GM04503 (cell line): ENCODE measurements at regions not wholly inside any gene's neighbourhood (a gene's known extent, or its start where the extent isn't known, plus 50 kb on each side); places are given as distances from the start of the nearest gene placed in this dataset.
"Not testable (repeated sequence)": the region's sequence is repeated elsewhere in the genome, so short reads cannot be mapped to it uniquely, and the experiment has no call there.

Source experiments
- DNase-seq: peaks from one replicate; pipeline ENCODE4 v3.0.0-alpha.2; 2012; ENCODE audit warnings: low read depth

DNA sequence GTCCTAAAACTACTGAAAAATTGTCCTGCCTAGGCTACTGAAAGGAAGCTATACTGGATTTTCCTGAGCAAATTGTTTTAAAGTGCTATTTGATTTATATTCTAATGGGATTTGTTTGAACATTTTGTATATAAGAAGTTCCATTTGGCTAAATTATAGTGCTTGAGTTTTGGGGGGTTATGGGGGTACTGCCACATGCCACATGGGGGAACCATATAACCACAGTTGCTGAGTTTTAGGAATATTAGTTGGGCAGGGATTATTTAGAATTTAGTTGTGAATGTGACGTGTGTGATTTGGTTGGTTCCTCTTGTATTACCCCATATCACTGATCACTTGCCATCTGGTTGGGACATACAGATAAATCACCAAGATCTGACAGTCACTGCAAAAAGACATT, 224.5 kb upstream of the TAPT1 start:
- DNase-seq, result no peak

DNA sequence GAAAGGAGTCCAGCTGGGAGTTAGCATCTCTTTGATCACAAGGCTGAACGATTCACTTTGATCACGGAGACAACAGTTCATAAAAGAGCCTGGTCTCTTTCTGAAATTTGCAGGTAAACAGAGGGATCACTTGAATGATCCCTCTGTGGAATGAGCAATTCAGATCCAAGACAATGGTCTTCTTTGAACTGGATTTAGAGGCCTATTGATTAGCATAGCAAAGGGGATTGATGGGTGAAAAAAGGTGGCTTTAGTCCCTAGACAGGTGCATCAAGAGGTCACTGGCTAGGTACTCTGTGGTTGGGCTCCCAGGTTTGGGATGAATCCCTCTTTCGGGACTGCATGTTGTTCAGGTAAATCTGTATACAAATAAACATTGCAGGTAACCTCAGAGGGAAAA, 223.8 kb upstream of the TAPT1 start:
- DNase-seq, result no peak

GRCh38 chr4:16449406-16449805, 223.1 kb upstream of the TAPT1 start:
- DNase-seq, result no peak

- DNase-seq, result no peak
Observed at GRCh38 chr4:16448241-16448840, 222.1 kb upstream of the TAPT1 start.

DNA sequence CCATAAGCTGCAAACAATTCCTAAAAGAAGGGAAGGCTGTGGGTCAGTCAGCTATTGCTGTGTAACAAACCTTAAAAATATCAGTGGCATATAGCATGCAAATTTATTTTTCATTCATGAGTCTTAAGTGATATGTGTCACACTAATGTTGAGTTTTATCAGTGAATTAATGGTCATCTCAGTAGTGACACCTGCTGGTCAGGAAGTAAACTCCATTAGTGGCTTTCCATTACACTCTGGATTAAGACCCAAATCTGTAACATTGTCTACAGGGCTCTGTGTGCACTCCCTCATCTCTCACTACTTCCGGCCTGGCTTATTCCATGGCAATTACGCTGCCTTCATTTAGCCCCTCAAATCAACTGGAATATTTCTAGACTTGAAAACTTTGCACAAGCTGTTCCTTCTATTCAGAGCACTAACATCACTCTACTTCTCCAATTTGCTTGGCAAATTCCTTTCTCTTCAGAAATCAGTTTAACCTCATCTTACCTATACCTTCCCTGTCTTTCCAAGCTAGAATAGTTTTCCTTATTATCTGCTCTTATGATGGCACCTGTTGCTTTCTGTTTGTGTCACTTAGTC, 217.3 kb upstream of the TAPT1 start:
- DNase-seq, result no peak

GRCh38 chr4:16442296-16442695, 216.0 kb upstream of the TAPT1 start:
- no peak for DNase-seq

- DNase-seq, result no peak
Observed at GRCh38 chr4:16439768-16440167, 213.5 kb upstream of the TAPT1 start.

DNA sequence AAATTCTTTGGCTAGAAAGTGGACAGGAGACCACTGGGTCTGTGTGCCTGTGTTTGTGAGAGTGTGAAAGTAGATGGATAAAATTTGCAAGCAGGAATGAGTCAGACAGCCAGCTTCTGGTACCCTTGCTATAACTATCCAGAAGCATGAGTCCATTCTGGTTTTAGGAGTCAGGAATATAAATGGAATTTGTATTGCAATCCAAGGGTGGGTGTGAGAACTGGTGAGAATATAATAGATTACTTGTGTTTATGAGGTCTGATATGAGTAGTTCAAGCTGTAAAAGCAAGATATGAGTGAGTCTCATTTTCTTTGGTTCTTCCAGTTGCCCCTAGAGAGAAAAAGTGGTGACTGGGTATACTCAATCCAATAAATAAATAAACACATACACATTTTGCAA, 212.7 kb upstream of the TAPT1 start:
- DNase-seq, result peak; percentile 30

DNA sequence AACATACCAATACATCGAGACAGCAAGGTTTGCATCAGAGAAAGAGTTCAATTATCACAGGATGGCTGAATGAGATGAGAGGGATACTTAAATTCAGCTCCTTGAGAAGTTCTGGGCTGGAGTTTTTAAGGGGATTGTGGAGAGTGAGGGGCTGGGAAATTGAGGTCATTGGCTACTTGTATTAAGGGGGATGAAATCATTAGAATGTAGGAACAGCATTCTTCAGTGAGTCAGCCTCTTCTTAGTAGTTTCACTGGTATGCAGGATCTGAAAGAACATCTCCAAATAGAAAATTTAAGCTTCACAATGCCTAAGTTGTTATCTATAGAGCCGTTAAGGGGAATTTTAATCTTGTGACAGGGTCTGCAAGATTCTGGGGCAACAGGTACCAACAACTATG, 211.6 kb upstream of the TAPT1 start:
- DNase-seq, result no peak

DNA sequence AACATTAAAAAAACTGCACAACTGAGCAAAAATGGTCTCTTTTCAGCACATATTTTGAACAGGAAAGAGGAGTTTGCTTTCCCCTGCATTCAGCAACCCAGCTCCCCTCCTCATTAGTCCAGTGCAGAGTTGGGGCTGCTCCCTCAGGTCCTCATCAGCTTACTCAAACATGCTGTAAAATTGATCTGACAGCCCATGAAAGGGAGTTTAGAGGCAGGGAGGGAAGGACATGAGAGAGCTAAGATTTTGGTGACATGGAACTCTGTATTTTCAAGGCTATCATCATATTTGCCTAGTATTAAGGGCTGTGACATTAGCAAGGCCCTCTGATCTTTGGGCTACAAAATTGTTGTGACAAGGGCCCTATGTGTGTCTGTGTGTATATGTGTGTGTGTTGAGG, 205.6 kb upstream of the TAPT1 start:
- DNase-seq, result no peak

GRCh38 chr4:16418814-16419213, 192.5 kb upstream of the TAPT1 start:
- DNase-seq, result no peak

DNA sequence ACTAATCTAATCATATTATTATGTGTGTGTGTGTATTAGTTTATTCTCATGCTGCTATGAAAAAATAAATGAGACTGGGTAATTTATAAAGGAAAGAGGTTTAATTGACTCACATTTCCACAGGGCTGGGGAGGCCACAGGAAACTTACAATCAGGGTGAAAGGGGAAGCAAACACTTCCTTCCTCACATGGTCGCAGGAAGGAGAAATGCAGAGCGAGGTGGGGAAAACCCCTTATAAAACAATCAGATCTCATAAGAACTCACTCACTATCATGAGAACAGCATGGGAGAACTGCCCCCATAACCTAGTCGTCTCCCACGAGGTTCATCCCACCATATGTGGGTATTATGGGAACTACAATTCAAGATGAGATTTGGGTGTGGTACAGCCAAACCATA, 190.9 kb upstream of the TAPT1 start:
- no peak for DNase-seq

DNA sequence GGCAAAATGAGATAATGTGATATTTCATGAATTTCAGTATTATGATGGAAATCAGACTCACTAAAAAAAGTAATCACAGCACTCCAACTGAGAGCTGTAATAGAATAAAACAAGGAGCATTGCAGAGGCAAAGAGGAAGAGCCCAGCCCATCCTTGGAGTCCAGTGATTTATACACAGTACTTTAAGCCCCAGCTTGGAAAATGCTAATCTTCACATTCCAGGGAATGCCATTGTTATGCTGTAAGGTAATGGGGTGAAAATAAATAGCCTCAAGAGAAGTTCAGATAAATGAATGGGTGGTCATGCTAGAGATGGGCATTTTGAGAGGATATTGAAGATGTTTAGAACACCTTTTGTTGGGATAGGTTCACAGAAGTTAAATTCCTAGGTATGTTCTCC, 190.3 kb upstream of the TAPT1 start:
- DNase-seq, result no peak

- DNase-seq, result no peak
Observed at GRCh38 chr4:16415751-16416150, 189.5 kb upstream of the TAPT1 start.

GRCh38 chr4:16413814-16414555, 187.7 kb upstream of the TAPT1 start:
- DNase-seq, result no peak

DNA sequence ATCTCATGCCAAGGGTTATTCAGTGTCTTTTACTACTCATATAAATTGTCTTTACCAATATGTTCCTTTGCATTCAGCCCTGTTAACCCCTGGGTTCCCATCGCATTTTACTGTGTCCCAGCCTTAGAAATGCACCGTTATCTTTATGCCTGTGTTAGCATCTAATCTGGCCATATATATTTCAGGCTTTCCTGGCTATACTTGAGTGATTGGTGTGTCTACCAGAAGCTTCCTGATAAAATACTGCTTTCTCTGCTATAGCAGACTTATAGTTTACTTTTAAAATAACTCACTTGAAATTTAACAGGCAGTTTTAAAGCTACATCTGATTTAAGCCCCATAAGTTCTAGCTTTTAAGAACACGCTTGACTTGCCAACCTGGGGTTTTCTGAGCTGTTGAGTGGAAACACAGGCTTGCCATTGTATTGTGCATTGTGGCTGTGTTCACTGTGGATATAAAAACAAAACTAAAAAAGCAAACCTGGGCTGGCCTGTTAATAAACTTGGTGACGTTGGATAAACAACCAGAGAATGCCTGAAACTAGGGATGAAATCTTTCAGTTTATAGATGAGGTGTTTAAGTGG, 185.3 kb upstream of the TAPT1 start:
- no peak for DNase-seq

GRCh38 chr4:16393216-16393615, 166.9 kb upstream of the TAPT1 start:
- DNase-seq, result not testable (repeated sequence)

DNA sequence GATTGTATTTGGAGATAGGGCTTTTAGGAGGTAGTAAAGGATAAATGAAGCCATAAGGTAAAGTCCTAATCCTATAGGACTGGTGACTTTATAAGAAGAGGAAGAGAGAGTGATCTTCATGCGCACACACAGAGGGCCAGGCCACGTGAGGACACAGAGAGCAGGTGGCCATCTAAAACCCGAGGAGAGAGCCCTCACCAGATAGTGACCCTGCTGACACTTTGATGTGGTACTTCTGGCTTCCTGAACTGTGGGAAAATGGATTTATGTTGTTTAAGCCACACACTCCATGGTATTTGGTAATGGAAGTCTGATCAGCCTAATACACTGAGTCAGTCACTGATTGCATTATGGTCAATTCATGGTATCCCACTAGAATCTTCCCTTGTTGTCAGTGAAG, 164.9 kb upstream of the TAPT1 start:
- no peak for DNase-seq

DNA sequence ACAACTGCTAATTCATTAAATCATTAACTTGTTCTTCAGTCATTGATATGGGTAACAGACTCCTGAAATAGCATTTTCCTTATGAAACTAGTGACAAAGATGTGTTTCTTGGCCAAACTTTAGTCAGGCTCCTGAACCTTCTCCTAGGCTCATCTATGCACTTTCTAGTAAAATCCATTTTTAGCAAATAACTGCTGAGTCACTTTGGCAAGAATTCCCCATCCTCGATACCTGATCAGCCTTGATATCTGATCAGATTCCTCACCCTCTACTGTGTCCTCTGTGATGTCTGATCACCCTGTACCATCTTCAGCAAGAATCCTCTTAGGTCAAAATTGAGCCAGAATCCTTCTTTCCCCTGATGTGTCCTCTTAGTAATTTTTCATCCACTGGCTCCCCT, 161.2 kb upstream of the TAPT1 start:
- no peak for DNase-seq

GRCh38 chr4:16386711-16387320, 160.5 kb upstream of the TAPT1 start:
- no peak for DNase-seq

DNA sequence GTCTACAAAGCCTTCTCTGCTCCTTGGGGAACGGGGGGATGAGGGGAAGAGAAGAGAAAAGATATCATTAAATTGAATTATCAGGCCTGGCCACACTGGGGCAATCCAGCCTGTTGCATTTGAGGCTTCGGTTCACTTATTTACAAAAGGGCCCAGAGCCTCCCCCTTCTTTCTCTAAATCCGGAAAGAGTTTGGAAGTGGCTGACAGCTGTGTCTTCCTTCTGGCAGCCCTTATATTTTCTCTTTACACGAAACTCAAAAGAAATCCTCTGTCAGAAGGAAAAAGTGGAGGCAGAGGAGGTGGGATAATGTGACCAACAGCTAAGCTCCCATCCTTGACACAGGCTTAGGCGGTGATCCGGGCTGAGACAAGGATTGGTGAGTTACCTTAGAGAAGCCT, 158.3 kb upstream of the TAPT1 start:
- DNase-seq, result no peak

DNA sequence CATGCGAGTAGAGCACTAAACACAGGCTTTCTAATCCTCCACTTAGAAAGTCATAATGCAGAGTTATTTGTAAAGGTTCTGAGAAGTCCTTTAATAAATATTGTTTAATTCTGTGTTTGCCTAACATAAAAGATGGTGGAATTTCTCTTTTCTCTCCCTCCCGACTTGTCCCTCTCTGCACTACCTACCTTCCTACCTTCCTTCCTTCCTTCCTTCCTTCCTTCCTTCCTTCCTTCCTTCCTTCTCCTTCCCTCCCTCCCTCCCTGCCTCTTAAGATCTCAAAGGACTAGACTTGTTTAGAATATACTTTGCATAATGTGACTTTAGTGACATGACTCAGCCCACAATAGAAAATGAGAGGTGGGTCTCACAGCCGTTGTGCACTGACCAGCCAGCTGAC, 156.3 kb upstream of the TAPT1 start:
- DNase-seq, result no peak

- no peak for DNase-seq
Observed at GRCh38 chr4:16377887-16378286, 151.6 kb upstream of the TAPT1 start.
